GM21723 (cell line): ENCODE measurements at regions not wholly inside any gene's neighbourhood (a gene's known extent, or its start where the extent isn't known, plus 50 kb on each side); places are given as distances from the start of the nearest gene placed in this dataset.

ENCODE experiments used
- ATAC-seq: cut with Tn5 transposase; IDR thresholded peaks from one replicate; pipeline ENCODE4 v1.9.1; 2021; ENCODE audit warnings: mild to moderate bottlenecking, moderate library complexity; ENCODE audit not compliant: unreplicated experiment

DNA sequence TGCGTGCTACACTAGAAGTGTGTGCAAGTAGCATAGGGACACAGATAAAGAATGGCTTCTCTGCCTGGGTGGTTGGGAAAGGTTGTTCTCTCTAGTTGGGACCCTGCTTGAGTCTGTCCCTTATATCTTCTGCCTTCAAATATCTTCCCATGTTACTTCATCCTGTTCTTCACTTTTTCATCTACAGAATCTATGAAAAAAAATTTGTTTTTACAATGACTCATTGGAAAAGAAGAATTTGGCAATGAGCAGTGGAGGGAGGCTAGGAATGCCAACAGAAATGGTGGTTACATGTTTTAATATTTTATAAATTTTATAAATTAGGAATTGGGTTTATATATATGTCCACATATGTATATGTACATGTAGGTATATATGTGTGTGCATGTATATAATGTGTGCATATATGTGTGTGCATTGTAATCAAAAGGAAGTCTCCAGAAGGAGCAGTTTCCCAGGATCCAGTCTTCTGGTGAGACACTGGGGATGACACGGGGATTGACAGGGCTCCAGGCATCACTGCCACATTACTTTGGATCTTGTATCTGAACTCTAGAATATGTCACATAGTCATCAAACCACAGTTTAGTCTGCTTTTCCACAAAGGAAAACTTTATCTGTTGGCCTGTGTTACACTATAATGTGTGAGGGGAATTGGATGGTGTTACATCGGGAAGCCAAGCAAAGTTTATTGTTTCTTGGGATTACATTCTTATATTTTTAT, 75.3 kb upstream of the RIPOR2 start:
- ATAC-seq: no peak

DNA sequence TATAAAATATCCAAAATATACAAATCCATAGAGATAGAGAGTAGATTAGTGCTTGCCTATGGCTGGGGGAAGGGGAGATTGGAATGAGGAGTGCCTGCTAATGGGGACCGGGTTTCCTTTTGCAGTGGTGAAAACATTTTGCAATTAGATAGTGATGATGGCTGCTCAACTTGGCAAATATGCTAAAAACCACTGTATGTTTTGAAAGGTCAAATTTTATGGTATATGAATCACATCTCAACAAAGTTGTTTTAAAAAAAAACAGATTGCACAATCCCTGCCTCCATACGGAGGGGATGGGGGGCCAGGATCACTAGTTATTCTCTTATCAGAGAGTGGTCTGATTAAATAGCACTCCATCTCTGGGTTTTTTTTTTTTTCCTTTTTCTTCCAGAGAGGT, 76.9 kb upstream of the RIPOR2 start:
- no peak for ATAC-seq

DNA sequence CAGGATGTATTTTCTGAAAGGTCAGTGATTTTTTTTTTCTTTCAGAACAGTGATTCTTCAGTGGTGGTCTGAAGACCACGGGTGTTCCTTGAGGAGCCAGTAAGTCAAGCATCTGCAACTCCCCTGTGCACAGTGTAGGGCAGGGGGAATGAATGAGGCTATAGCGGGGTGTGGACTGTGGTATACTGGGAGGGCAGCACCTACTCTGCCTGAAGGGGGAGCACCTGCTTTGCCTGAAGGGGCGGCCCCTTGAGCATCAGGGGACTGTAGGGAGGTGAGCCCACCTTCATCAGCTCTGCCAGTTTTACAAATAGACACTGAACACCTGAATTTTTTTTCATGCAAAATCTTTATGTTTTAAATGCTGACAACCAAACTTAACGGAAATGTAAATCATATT, 77.5 kb upstream of the RIPOR2 start:
- no peak for ATAC-seq

DNA sequence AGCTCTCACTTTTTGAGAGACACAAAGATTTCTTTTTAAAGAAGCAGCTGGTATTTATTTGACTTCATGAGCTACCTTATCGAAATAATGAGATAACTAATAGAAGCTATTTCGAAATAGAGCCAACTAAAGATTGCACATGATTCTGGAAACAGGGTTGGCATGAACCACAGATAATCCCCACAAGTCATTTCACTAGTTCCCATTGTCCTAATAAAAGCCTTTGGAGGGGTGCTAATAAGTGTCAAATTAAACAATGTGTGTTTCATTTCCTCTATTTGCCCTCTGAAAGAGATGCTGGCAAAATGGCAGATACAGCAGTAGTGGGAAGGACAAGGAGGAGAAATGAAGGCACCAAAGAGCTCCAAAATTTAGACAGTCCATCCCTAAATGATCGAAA, 78.6 kb upstream of the RIPOR2 start:
- no peak for ATAC-seq

DNA sequence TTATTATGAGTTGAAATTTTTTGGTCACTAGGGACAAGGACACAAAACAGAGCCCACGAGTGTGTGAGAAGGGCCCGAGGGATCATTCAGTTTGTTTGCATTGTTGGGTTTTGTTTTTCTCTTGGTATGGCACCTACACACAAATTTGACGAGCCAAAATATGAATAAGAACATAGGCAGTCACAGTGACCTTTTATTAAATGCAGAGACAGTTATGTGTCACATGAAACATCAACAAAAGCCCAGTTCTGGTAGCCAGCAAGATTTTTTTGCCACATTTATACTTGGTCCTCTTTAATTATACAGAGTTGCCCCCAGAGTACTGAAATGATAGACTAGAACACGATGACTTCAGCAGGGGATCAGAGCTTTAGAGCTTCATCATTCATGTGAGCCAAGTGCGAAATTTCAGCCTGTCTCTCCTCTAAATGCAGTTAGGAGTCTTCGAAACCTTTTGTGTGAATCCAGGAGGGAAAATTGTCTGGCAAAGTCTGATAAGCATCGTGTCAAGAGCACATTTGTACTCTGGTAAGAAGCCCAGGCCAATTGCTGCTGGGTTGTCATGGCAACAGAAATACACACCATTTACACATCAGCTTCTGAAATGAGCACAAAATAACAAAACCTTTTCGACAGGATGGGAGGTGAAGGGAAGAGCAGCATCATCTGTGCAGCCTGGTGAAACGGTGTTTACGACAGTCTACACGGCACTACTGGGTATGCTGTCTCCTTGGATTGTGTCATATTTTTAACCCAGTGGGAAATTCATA, 79.2 kb upstream of the RIPOR2 start:
- no peak for ATAC-seq

GRCh38 chr6:25016014-25016720, 80.4 kb upstream of the RIPOR2 start:
- ATAC-seq: no peak

DNA sequence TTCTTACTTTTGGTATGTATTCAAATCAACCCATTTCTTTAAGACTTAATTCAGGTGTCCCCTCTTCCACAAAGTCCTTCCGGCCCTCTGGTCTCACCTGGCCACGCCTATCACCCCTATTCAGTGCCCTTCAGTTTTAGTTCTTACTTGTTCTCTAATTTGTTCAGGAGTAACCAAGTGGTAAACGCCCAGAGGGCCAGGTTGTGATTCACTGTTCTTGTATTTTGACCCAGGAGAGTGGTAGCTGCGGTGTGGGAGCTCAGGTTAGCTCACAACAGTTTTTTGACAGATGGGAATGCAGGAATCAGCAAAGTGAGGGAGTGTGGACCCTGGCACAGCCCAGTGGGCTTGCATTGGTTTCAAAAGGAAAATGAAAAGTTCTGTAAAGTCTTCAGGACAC, 81.7 kb upstream of the RIPOR2 start:
- ATAC-seq: no peak

DNA sequence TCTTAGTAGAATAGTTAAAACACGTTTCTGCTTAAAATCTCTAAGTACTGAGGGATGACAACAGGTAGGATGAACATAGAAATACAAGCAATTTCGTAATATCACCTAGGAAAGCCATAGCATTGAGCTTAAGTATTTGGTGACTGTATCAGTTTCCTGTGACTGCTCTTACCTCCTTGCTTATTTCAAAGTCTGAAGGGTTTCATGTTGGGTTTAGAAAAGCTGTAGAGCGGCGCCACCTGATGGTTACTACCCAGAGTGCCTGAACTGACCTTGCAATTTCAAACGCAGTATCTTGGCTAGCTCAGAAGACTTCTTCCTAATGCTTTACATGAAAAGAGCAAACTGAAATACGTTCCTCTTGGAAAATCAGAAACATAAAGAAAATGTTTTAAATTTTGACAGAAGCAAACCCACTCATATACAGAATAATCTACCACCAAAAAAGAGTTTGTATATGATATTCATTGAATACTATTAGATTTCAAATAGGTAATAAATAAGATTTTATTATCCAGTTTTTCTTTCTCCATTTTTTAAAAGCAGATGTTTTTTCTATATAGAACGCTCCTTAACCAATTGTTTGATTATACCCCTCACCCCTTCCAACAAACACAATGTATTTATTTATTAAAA, 82.3 kb upstream of the RIPOR2 start:
- ATAC-seq: peak; percentile 83

- no peak for ATAC-seq
Observed at GRCh38 chr6:25018568-25018954, 82.8 kb upstream of the RIPOR2 start.

DNA sequence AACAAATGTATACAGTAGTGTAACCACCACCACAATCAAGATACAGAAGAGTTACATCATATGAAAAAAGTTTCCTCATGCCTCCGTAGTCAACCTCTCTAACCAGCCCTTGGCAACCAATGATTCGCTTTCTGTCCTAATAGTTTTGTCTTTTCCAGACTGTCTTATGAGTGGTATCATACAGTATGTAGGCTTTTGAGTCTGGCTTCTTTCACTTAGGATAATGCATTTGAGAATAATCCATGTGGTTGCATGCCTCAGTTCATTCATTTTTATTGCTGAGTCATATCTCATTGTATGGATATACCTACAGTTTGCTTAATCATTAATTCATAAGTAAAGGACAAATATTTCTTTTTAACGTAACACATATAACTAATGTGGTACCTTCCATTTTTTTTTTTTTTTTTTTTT, 86.4 kb upstream of the RIPOR2 start:
- no peak for ATAC-seq

GRCh38 chr6:25023781-25024180, 88.0 kb upstream of the RIPOR2 start:
- ATAC-seq: no peak

DNA sequence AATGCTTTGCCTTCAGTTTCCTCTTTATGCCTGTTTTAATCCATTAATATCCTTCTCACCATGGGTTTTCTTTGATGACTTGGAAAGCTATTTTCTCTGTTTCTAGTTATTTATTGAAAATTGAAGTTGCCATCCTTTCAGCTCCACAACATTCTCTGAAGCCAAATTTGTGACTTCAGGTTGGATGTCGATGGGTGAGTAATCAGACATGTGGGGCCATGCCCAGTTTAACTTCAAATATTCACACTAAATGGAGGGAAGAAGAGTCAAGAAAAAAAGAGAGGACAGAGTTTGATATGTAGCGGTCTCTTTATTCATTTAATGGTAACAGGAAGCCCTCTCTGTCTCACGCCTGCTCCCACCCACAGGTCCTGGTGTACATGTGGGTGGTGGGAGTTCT, 89.1 kb upstream of the RIPOR2 start:
- no peak for ATAC-seq

DNA sequence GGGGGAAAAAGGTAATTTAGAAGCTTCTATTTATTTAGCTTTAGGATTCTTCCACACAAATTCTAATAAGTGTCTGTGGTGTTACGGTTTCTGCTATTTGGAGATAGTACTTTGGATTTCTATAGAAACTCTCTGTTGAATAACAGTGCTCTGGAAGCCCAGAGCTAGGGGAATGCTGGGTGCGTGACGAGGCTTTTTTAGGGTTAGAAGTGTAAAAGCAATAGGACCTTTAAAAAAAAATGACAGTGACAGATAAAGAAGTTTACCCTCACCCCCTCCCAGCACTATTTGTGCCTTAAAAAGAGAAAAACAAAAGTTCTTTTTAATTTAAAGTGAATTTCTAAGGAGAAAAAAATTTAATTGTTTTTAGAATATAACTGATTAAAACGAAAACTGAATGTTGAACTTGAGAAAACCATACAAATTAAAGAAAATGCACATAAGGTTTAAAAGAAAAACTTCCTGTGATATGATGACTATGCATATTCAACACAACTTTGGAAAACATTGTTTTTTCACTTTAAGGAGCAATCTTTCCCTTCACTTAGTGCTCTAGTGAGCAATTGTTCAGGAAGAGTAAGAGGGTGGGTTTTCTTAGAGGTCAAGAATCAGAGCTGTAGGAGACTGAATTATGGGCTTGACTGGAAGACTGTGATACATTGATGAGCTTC, 89.6 kb upstream of the RIPOR2 start:
- no peak for ATAC-seq

DNA sequence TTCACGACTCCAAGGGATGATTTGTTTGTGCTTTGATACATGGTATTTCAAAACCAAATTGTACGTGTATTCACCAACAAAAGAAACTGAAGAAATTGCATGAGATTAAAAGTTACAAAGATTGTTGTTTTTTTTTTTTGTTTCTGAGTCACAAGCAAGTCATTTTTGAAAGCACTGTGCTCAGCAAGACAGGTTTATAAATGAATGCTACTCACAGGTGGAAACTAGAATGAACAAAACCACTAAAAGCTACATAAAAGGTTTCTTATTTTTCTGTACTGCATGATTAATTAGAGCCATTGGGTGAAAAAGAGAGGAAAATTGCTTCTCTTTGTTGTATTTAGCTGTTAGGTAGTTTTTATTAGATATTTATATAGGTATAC, 90.2 kb upstream of the RIPOR2 start:
- no peak for ATAC-seq

GRCh38 chr6:25026723-25027122, 91.0 kb upstream of the RIPOR2 start:
- ATAC-seq: no peak

DNA sequence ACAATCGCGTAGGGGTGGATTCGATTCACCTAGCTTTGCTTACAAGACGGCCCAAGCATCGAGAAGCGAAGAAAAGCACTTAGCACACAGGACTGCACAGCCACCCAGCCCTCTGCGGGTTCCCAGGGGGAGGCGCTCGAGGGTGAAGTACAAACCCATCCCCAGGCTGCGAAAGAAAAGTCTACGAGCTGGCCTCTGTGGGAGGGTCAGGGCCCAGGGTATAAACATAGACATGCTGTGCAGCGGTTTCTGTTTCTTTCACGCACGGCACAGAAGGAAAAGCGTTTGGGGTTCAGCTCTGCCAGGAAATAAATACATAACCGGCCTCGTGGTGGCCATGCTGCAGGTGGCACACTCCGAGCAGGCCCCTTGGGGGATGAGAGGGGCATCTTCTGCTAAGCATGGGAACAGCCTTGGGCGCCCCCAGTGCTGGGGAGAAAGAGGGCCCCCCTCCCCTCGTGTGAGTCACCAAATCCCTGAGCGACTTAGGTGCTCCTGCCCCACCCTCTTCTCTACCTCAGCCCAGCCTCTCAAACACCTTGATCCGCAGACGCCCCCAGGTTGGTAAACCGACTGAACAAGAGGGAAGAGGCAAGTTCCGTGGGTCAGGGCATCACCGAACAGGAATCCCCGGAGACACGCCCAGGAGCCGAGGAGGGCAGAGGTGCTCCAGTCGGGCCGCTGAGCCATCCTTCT, 91.6 kb upstream of the RIPOR2 start:
- ATAC-seq: peak; percentile 98

- no peak for ATAC-seq
Observed at GRCh38 chr6:25028328-25028727, 92.6 kb upstream of the RIPOR2 start.

DNA sequence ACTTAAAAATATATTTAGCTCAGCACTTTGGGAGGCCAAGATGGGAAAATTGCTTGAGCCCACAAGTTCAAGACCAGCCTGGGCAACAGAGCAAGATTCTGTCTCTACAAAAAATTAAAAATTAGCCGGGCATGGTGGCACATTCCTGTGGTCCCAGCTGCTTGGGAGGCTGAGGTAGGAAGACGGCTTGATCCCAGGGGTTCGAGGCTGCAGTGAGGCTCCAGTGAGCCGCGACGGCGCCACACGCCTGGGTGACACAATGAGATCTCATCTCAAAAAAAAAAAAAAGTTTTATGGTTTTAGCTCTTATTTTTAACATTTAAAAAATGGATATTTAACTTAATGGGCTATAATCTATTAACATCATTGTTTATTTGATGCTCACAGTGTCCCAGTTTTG, 97.2 kb upstream of the RIPOR2 start:
- ATAC-seq: no peak

DNA sequence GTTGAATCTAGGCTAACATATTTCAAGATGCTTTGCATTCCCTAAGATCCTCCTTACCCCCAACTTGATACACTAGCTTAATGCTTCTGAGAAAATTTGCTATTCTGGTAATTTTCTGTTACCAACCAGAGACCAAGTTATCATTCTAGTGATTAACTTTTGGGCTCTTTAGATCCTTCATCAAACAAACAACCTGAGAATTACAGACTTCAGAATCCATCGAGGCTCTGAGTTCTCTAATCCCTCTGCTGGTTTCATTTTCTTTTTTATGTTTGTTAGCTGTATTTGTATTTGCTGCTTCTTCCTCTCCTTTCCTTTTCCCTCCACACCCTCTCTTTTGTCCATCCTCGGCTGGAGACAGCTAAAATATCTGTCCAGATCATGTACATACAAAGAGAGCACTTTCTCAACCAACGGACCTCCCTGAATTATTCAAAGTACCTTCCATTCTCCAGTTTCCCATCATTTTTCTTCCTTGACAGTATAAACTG, 98.7 kb upstream of the RIPOR2 start:
- ATAC-seq: no peak

DNA sequence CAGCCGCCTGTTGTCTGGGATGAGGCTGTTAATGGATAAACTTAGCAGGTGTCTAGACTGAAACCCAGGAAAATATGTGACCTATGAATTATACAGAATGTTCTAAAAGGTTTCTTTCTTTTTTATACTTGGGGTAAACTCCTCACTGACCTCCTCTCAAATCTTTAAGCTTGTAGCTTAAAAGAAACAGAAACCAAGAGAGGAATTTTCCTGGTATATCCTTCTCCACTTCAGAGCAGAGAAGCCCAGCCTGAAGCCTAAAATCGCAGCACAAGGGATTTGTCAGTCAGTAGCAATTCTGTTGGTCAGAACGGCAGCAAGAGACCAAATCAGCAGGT, 99.4 kb upstream of the RIPOR2 start:
- peak; percentile 13 for ATAC-seq
